Astrocyte of the spinal cord (primary cell): ENCODE measurements at regions not wholly inside any gene's neighbourhood (a gene's known extent, or its start where the extent isn't known, plus 50 kb on each side); places are given as distances from the start of the nearest gene placed in this dataset.

ENCODE experiments used
- DNase-seq: peaks from one replicate; pipeline ENCODE4 v3.0.0; 2011; ENCODE audit warnings: low read depth, low spot score
- H3K4me3 ChIP-seq: 2 replicates; pipeline ENCODE4 v1.5.1; 2011; ENCODE audit warnings: low read depth, mild to moderate bottlenecking, low read length, moderate library complexity
- in situ Hi-C: cut with HindIII; loops from 2 replicates; pipeline ENCODE4 v1.10.0; 2017; ENCODE audit warnings: low sequenced_read_pairs
- TF ChIP-seq, protein P1 (sequence below): IDR thresholded peaks from 2 replicates; pipeline ENCODE4 v1.5.1; 2012; ENCODE audit warnings: low read depth, mild to moderate bottlenecking, low read length, inconsistent platforms

DNA sequence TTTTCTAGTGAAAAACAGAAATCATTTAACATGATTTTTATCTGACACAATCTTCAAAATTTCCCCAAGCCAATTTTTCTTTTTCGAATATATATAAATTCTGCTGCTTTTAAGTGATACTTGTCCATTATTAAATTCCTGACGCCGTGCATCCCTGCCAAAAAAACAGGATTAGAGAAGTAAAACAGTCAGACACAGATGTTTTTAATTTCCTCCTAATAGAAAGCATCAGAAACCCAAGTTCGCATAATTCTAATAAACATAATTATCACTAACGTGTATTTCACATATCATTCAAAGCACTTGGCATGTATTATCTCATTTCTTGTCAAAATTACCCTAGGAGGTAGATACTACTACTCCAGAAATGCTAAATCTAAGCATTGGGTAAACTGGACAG, 179.5 kb downstream of the ZFP64 start:
- DNase-seq: no peak
- in situ Hi-C loops: no loop called here
- TF ChIP-seq, protein P1, sequence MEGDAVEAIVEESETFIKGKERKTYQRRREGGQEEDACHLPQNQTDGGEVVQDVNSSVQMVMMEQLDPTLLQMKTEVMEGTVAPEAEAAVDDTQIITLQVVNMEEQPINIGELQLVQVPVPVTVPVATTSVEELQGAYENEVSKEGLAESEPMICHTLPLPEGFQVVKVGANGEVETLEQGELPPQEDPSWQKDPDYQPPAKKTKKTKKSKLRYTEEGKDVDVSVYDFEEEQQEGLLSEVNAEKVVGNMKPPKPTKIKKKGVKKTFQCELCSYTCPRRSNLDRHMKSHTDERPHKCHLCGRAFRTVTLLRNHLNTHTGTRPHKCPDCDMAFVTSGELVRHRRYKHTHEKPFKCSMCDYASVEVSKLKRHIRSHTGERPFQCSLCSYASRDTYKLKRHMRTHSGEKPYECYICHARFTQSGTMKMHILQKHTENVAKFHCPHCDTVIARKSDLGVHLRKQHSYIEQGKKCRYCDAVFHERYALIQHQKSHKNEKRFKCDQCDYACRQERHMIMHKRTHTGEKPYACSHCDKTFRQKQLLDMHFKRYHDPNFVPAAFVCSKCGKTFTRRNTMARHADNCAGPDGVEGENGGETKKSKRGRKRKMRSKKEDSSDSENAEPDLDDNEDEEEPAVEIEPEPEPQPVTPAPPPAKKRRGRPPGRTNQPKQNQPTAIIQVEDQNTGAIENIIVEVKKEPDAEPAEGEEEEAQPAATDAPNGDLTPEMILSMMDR: no peak
- no peak overlapping the region for H3K4me3 ChIP-seq

DNA sequence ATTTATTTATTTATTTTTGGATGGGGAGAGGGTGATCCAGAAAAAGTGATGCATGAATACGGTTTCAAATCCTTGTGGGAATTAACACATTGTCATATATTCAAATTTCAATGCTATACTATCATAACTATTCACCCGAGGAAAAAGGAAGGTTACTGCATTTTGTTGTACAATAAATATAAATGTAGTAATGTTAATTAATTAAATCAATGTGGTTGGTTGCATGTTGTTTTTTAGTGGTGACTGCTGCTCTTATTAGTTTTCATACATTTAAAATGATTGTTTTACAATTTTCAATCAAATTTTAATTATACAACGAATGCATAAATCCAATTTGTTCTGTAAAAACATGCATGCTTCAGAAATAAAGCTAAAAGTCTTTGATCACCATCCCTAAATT, 180.5 kb downstream of the ZFP64 start:
- DNase-seq: no peak
- in situ Hi-C loops: no loop called here
- no peak overlapping the region for H3K4me3 ChIP-seq
- TF ChIP-seq, protein P1: no peak

- in situ Hi-C loops: no loop called here
- TF ChIP-seq, protein P1: no peak
- no peak overlapping the region for H3K4me3 ChIP-seq
Measured at GRCh38 chr20:52010541-52010940, 181.0 kb downstream of the ZFP64 start.

DNA sequence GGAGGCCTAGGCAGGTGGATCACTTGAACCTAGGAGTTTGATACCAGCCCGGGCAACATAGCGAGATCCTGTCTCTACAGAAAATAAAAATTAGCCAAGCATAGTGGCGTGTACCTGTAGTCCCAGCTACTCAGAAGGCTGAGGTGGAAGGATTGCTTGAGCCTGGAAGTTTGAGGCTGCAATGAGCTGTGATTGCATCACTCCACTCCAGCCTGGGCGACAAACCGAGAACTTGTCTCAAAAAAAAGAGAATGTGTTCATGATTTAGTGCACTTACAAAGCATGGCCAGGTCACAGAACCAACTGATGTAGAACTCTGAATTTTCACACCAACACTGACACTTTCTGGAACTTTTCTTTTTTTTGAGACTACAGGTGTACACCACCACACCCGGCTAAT, 182.7 kb downstream of the ZFP64 start:
- DNase-seq: no peak
- in situ Hi-C loops: no loop called here
- TF ChIP-seq, protein P1: no peak
- no peak overlapping the region for H3K4me3 ChIP-seq

More at GRCh38 chr20:52010541-52010940, 181.0 kb downstream of the ZFP64 start:
- no peak for DNase-seq

GRCh38 chr20:52004715-52005114, 186.9 kb downstream of the ZFP64 start:
- TF ChIP-seq, protein P1: no peak
- no peak for DNase-seq
- in situ Hi-C loops: no loop called here

DNA sequence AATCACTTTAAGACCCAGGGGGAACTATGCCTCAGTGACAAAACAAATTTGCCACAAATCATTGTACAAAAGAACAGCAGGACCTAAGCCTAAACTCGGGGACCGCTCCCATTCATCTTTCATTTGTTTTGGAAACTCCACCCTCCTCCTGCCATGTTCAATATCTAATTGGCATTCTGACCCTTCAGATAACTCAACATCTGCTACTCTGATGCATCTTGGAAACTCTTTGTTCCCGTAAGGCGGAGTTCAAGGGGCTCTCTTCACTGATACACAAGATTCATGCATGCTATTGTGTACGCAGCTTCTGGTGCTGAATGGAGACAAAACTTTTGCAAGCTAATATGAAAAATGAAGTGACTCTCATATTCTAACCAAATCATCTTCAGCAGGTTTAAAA, 187.6 kb downstream of the ZFP64 start:
- in situ Hi-C loops: no loop called here
- H3K4me3 ChIP-seq: no peak overlapping the region
- DNase-seq: no peak
- TF ChIP-seq, protein P1: no peak

More at GRCh38 chr20:52004715-52005114, 186.9 kb downstream of the ZFP64 start:
- H3K4me3 ChIP-seq: no peak overlapping the region

- in situ Hi-C loops: no loop called here
- TF ChIP-seq, protein P1: no peak
- no peak overlapping the region for H3K4me3 ChIP-seq
- DNase-seq: no peak
Measured at GRCh38 chr20:52003415-52003814, 188.2 kb downstream of the ZFP64 start.
